ENCODE measurements at regions not wholly inside any gene's neighbourhood (a gene's known extent, or its start where the extent isn't known, plus 50 kb on each side); places are given as distances from the start of the nearest gene placed in this dataset.
"Not testable (repeated sequence)": the region's sequence is repeated elsewhere in the genome, so short reads cannot be mapped to it uniquely, and the experiment has no call there.

DNA sequence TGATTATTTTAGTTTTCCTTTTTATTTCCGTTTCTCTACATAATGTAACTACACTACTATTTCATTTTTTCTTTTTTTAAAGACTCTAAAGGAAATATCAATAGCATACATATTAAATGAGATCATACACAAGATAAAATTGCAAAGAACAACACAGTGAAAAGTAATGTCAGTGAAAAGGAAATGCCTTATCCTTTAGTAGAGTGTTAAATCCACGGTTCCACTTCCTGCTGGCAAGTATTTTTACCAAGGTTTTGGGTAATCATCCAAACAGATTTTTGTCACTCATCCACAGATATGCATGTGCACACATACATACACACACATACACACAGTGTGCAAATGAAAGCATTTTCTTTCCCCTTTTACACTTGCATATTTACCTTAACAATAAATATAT is 548.9 kb downstream of the PPP4R3C start:
- no peak overlapping the region for H3K4me3 ChIP-seq (ENCODE audit: low read depth, low read length)
- DNase-seq (ENCODE audit: low read depth), result no peak

- DNase-seq (ENCODE audit: low read depth); H3K4me3 ChIP-seq (ENCODE audit: low read depth, low read length): not testable (repeated sequence)
Measured at GRCh38 chrX:26911785-26912184, 551.4 kb downstream of the PPP4R3C start.

GRCh38 chrX:26909728-26910127 is 553.4 kb downstream of the PPP4R3C start:
- DNase-seq (ENCODE audit: low read depth), result no peak
- no peak overlapping the region for H3K4me3 ChIP-seq (ENCODE audit: low read depth, low read length)

- no peak overlapping the region for H3K4me3 ChIP-seq (ENCODE audit: low read depth, low read length)
- DNase-seq (ENCODE audit: low read depth), result no peak
Measured at GRCh38 chrX:26908218-26908617, 554.9 kb downstream of the PPP4R3C start.

DNA sequence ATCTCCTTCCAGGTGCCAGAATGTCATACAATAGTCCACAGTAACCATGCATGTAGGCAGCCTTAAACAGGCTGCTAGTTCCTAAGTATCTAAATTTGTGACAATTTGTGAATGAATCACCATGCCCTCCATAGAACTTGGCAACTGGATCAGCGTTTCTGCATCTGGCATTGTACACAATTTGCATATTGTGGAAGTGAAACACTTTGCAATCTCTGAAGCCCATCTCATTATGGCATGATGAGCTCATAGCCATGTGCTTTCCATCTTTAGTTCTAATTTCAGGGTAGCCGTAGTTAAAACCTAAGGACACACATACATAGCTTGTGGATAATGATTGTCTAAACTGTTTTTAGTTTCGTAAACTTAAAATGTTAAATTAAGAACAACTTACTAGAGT is 573.6 kb downstream of the PPP4R3C start:
- DNase-seq (ENCODE audit: low read depth), result peak; percentile 1
- no peak overlapping the region for H3K4me3 ChIP-seq (ENCODE audit: low read depth, low read length)

- no peak for DNase-seq (ENCODE audit: low read depth)
- H3K4me3 ChIP-seq (ENCODE audit: low read depth, low read length), result no peak overlapping the region
Measured at GRCh38 chrX:26873736-26874135, 589.4 kb downstream of the PPP4R3C start.

DNA sequence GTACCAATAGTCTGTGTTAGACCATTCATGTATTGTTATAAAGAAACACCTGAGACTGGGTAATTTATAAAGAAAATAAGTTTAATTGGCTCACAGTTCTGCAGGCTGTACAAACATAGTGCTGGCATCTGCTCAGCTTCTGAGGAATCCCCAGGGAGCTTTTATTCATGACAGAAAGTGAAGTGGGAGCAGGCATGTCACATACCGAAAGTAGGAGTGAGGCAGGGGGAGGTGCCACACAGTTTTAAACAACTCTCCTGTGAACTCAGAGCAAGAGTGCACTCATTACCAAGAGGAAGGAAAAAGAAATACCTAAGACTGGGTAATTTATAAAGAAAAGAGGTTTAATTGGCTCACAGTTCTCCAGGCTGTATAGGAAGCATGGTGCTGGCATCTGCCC is 591.2 kb downstream of the PPP4R3C start:
- H3K4me3 ChIP-seq (ENCODE audit: low read depth, low read length), result no peak overlapping the region
- no peak for DNase-seq (ENCODE audit: low read depth)

GRCh38 chrX:26851981-26852380 is 611.2 kb downstream of the PPP4R3C start:
- no peak overlapping the region for H3K4me3 ChIP-seq (ENCODE audit: low read depth, low read length)
- no peak for DNase-seq (ENCODE audit: low read depth)

- no peak overlapping the region for H3K4me3 ChIP-seq (ENCODE audit: low read depth, low read length)
- no peak for DNase-seq (ENCODE audit: low read depth)
Measured at GRCh38 chrX:26848511-26848910, 614.6 kb downstream of the PPP4R3C start.

GRCh38 chrX:26845056-26845455 is 618.1 kb downstream of the PPP4R3C start:
- DNase-seq (ENCODE audit: low read depth), result peak; percentile 48
- no peak overlapping the region for H3K4me3 ChIP-seq (ENCODE audit: low read depth, low read length)

GRCh38 chrX:26822448-26822847 is 606.5 kb downstream of the MAGEB5 start:
- H3K4me3 ChIP-seq (ENCODE audit: low read depth, low read length), result no peak overlapping the region
- no peak for DNase-seq (ENCODE audit: low read depth)

- H3K4me3 ChIP-seq (ENCODE audit: low read depth, low read length), result no peak overlapping the region
- no peak for DNase-seq (ENCODE audit: low read depth)
Measured at GRCh38 chrX:26789751-26790150, 573.8 kb downstream of the MAGEB5 start.

GRCh38 chrX:26788402-26788998 is 572.5 kb downstream of the MAGEB5 start:
- no peak overlapping the region for H3K4me3 ChIP-seq (ENCODE audit: low read depth, low read length)
- DNase-seq (ENCODE audit: low read depth), result peak; percentile 22

DNA sequence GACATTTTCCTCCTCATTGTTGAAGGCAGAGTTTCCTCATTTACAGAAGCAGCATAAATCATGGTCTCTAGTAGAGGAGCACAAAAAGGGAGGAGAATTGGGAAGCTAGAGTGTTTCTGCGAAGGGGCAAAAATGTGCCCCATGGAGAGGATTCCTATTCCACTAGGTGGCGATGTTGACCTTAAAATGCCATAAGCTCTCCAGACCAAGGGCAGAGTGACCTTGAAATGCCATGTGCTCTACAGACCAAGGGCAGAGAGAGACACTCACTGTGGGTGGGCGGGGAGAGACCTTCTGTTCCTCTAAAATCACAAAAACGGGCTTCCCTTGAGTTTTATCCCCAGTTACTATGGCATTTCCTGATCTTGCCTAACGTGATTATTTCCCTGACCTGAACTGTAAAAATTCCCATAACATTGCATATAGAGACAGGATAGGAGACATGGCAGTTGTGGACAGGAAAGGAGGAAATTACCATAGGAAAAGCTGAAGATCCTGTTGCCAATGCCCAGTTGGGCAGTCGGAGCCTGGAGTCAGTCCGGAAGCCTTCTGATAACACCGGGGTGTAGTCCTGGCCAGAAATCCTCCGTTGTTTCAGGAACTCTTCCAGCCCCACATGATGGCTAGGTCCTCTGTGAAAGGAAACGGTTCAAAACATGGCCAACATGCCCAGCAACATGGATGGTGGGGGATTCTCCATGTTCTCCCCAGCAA is 567.7 kb downstream of the MAGEB5 start:
- no peak overlapping the region for H3K4me3 ChIP-seq (ENCODE audit: low read depth, low read length)
- DNase-seq (ENCODE audit: low read depth), result no peak

DNA sequence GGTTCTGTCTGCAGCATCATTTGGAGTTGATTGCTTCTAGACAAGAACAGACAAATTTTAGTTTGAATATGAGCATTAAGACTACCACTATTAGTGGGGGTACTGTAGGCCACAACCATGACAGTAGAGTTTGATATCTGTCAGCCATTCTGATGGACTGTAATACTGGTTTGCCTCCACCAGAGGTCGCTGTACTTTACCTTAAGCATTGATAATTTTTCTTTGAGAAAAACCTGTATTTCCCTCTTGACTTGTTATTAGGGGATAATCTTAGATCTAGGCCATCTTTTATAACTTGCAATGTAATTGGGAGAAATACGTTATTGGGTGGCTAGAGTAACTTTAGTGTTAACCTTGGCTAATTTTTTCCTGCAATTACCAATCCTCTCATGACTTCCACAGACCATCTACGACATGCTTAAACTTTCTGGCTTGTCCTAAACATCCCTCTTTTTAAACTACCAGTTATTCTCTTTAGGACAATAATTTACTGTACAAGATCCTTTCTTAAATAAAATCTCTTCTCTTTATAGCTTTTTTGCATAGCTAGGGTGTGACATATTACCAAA is 562.4 kb downstream of the MAGEB5 start:
- no peak for DNase-seq (ENCODE audit: low read depth)
- H3K4me3 ChIP-seq (ENCODE audit: low read depth, low read length), result no peak overlapping the region

DNA sequence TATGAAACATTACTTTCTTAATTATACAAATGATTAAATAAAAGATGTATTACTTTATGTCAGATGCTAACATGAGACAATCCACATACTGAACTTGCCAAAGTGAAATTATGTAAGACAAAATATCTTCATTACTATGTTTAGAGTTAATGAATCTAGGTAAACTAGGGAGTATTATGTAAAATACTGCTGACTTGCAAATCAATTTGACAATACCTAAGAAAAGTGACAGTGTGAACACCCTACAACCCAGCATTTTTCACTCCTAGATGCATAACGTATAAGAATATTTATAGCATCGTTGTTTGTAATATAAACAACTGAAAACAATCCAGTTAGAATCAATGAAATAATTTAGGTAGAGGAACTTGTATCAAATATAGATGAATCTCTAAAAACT is 546.3 kb downstream of the MAGEB5 start:
- DNase-seq (ENCODE audit: low read depth), result no peak
- H3K4me3 ChIP-seq (ENCODE audit: low read depth, low read length), result no peak overlapping the region

- DNase-seq (ENCODE audit: low read depth), result not testable (repeated sequence)
Measured at GRCh38 chrX:26755760-26756159, 539.8 kb downstream of the MAGEB5 start.

GRCh38 chrX:26747877-26748276 is 531.9 kb downstream of the MAGEB5 start:
- H3K4me3 ChIP-seq (ENCODE audit: low read depth, low read length), result no peak overlapping the region
- DNase-seq (ENCODE audit: low read depth), result no peak

More at GRCh38 chrX:26755760-26756159, 539.8 kb downstream of the MAGEB5 start:
- H3K4me3 ChIP-seq (ENCODE audit: low read depth, low read length), result not testable (repeated sequence)

DNA sequence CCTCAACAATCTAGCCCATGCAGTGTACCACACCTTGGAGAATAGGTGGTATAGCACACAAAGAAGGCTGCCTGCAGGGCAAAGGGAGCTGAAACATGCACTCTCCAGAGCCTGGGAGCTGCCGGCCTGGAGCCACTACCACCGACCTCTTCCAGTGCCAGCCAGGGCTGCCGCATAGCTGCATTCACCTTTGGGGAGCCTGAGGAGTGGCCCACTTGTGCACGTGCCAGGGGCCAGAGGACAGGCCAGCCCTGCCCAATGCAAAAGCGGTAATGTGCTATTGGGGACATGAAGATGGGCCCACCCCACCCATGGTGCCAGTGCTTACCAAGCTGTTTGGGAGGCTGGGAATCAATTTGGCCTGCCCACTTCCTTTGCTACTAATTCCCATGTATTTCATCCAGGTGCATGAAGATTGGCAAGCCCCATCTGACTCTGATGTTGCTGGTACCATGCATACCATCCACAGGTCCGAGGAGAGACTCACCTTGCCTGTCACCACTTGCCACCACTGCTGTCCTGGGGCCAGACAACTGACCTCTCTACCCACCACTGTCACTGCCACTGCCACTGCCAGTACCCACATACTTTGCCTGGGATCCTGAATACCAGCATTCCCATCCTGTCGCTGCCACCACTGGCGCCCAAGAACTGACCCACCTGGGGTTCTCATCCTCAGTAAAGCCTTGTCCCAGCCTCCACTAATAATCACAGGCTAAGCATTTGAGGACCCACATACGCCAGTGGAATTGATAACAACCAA is 506.9 kb downstream of the MAGEB5 start:
- no peak for DNase-seq (ENCODE audit: low read depth)
- H3K4me3 ChIP-seq (ENCODE audit: low read depth, low read length), result no peak overlapping the region

DNA sequence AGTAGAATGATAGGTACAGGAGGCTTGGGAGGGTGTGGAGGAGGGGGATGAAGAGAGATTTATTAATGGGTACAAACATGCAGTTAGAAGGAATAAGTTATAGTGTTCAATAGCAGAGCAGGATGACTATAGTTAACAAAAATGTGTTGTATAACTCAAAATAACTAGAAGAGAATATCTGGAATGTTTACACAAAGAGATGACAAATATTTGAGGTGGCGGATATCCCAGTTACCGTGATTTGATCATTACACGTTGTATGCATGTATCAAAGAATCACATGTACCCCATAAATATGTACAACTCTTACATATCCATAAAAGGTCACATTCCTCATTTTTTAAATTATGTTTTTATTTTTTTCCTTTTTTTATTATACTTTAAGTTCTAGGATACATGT is 456.6 kb downstream of the MAGEB5 start:
- no peak overlapping the region for H3K4me3 ChIP-seq (ENCODE audit: low read depth, low read length)
- no peak for DNase-seq (ENCODE audit: low read depth)

Measured in skeletal muscle cell (primary cell).